GM19238 (cell line): ENCODE measurements at regions not wholly inside any gene's neighbourhood (a gene's known extent, or its start where the extent isn't known, plus 50 kb on each side); places are given as distances from the start of the nearest gene placed in this dataset.
"Not testable (repeated sequence)": the region's sequence is repeated elsewhere in the genome, so short reads cannot be mapped to it uniquely, and the experiment has no call there.

Source experiments
- DNase-seq: peaks from one replicate; pipeline ENCODE4 v3.0.0; 2011; ENCODE audit warnings: low spot score; ENCODE audit not compliant: insufficient read length

- DNase-seq: no peak
Observed at GRCh38 chr11:71182791-71183677, 69.3 kb downstream of the SHANK2 start.

GRCh38 chr11:71181566-71181965, 70.8 kb downstream of the SHANK2 start:
- DNase-seq: no peak

DNA sequence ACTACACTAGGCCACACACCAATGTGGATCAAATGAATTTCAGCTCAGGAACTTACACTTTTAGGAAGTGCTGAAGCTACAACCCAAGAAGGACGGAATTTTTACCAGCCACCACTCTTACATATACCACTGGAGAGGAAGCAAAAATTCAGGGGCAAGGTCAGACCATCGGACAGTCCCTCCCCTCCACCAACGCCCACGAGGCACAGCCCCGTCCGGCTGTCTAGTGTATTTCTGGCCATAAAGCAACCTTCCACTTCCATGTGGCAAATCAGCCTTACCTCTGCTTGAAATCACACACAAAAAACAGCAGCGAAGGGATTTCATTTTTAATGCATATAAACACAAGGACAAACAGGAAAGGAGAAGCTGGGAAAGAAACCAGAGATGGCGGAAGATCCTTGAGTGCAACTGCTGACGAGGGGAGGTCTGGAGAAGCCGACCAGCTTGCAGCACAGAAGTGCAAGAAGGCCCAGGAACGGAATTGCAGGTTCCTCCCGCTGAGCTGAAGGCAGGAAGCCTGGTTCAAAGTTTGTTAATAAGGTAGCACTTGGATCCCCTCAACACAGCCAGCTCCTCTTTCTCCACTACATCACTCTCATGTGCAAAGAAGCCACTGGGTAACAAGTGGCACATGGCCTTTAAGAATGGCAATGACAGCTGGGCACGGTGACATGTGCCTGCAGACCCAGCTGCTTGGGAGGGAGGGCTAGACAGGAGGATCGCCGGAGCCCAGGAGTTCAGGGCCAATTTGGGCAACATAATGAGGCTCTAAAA, 71.5 kb downstream of the SHANK2 start:
- DNase-seq: no peak

DNA sequence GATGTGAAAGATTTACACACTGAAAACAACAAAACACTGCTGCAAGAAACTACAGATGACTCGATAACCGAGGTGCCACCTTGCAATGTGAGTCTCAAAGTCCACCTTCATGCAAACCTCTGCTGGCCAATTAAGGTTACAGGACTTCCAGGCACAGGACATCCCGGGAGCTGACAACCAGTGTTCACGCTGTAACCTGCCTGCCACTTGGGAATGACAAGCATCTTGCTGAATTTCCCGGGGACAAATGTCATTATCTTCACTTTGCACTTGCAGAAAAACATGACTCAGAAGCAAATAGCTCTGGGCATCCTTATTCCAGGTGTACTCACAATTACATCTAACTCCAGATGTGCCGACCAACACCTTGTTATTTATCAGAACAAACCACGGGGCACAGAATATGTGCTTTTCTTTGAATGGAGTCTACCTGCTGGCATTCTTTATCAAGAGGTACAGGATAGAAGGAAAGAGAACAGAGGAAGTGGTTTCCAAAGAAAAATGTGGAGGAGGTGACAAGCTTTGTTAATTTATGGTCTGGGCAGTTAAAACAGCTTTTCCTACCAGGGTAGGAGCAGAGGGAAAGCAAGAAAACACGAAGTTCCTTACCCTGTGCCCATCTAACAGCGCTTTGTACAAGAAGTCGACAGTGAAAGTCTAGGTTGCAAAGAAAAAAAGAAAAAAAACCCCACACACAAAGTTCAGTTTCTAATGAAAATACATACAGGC, 72.3 kb downstream of the SHANK2 start:
- DNase-seq: no peak

DNA sequence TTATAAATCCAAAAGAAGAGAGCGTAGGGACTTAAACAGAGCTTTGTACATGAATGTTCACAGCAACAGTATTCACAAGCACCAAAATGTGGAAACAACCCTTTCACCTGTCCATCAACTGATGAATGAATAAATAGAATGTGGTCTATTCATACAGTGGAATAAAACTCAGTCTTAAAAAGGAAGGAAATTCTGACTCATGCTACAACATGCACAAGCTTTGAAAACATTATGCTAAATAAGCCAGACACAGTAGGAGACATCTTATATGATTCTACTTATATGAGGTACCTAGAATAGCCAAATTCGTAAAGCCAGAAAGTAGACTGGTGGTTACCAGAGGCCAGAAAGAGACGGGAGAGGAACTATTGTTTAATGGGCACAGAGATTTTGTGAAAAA, 74.3 kb downstream of the SHANK2 start:
- DNase-seq: no peak

GRCh38 chr11:71176812-71177211, 75.6 kb downstream of the SHANK2 start:
- DNase-seq: no peak

DNA sequence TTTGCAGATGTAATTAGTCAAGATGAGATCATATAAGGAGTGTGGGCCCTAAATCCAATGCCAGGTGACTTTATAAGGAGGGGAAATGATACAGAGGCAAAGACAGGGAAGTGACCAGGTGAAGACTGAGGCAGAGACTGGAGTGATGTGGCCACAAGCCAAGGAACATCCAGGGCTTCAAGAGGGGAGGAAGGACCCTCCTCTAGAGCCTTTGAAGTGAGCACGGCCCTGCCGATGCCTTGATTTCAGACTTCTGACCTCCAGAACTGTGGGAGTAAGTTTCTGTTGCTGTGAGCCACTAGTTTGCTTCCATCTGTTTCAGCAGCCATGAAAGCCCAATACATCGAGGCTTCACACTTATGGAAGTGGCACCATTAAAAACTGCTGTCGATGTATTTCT, 78.7 kb downstream of the SHANK2 start:
- DNase-seq: no peak

DNA sequence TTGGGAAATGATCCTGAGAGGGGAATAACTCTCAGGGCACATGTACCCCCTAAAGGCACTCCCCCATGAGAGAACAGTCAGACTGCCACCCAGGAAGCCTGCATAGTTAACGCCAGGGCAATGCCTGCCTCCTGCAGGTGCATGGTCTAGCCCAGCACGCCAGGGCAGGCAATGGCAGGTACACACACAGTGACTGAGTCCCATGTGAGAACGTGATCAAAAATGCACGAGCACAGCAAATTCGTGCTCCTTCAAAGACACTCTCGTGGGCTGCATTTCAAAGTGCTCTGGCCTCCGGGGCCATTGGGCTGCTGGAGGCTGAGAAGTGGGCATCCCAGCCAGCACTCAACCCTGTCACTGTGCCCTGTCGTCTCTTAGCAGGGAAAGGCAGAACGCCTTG, 79.7 kb downstream of the SHANK2 start:
- no peak for DNase-seq

DNA sequence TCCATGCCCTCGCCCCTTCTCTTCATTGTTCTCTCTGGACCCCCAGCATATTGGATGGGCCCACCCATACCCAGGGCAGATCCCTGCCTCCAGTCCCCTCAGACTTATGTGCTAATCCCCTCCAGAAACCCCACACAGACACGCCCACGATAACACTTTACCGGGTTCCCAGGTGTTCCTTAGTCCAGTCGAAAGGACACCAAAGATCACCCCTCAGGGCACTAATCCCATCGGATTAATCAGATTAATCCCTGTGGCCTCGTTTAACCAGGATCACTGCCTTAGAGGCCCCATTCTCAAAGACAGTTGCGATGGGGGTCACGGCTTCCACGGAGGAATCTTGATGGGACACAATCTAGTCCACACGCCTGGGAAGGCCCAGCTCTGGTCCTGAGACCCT, 80.8 kb downstream of the SHANK2 start:
- no peak for DNase-seq

DNA sequence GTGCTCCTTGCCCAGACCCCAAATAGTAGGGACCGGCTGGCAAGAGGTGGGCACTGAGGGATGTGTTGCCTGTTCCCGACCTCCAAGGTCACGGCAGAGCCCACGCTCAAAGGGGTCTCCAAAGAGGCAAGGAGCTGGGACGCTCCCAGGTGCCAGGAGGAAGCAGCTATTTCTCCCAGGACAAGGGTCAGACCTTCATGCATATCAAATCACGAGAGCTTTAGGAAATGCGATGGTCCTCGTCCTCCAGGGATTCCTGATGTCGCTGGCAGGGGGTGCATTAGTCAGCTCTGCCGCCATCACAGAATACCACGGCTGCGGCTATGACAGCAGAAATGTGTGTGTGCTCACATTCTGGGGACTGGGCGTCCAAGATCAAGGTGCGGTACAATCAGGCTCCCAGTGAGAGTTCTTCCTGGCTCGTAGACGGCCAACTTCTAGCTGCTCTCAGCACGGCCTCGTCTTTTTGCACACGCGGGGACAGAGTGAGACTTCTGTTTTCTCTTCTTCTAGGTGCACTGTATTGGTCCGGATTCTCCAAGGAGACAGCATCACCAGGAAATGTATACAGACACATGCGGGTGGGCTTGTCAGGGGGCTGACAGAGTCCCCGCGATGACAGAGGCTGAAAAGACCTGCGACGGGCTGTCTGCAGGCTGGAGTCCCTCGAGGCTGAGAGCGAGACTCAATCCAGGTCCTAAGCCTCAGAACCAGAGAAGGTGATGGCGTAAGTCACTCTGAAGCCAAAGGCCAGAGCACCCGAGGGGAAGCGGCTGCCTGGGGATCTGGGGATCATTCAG, 81.6 kb downstream of the SHANK2 start:
- no peak for DNase-seq

DNA sequence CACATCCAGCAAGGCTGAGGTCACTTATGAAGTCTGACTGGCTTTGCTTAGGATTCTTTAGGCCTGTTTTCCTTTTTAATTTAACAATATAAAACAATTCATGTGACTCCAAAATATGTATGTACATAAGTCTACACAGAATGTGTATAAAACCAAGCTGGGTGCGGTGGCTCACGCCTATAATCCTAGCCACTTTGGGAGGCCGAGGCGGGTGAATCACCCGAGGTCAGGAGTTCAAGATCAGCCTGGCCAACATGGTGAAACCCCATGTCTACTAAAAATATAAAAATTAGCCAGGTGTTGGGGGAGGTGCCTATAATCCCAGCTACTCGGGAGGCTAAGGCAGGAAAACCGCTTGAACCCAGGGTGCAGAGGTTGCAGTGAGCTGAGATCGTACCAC, 83.1 kb downstream of the SHANK2 start:
- DNase-seq: no peak

GRCh38 chr11:71167814-71168213, 84.6 kb downstream of the SHANK2 start:
- not testable (repeated sequence) for DNase-seq

DNA sequence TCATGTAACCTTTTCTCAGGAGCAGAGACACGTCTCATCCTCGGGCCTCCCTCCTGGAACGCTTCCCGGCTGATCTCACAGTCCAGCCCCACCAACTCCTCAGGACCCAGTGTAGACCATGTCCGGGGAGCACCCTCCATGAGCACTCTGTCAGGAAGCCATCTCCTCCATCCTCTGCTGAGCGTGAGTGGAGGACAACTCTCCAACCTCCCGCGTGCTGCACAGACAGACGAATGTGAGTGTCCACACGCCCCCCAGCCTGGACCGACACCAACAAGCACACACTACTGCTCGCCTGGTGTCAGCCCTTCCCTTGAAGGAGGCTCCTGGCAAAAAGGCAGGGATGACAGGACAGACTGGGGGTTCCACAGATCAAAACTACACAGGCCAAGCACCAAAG, 86.6 kb downstream of the SHANK2 start:
- DNase-seq: no peak

- no peak for DNase-seq
Observed at GRCh38 chr11:71164621-71165020, 87.8 kb downstream of the SHANK2 start.

DNA sequence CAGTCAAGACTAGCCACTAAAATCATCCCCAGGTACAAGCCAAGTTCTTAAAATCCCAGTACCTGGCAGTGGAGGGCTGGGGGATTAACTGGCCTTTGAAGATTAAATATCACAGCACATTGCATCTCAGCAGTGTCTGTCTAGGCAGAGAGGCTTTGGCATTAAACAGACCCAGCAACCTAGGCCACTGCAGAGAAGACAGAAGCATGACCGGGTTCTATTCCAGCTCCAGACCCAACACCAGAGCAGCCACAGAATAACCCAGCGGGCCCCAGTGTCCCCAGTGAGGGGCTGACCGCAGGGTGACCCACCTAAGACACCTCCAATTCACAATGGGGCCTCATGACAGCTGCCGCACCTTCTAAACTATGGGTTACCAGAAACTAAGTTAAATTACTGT, 88.2 kb downstream of the SHANK2 start:
- no peak for DNase-seq

GRCh38 chr11:71163371-71163770, 89.0 kb downstream of the SHANK2 start:
- DNase-seq: no peak

DNA sequence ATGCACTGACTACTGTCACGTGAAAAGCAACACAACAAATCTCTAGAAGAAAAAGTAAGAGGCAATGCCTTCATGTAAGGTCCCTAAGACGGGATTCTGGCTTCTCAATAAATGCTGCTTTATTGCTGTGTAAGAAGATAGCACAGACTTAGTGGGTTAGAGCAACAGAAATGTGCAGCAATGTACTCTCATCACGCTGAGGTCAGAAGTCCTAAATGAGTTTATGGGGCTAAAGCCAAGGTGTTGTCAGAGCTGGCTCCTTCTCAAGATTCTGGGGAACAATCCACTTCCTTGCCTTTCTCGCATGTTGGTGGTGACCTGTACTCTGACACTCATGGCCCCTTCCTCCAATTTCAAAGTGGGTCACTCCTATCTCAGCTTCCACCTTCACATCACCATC, 93.4 kb downstream of the SHANK2 start:
- no peak for DNase-seq

- DNase-seq: not testable (repeated sequence)
Observed at GRCh38 chr11:71157676-71158075, 94.7 kb downstream of the SHANK2 start.

GRCh38 chr11:71156301-71156700, 96.1 kb downstream of the SHANK2 start:
- DNase-seq: no peak

GRCh38 chr11:71155846-71156245, 96.5 kb downstream of the SHANK2 start:
- no peak for DNase-seq

DNA sequence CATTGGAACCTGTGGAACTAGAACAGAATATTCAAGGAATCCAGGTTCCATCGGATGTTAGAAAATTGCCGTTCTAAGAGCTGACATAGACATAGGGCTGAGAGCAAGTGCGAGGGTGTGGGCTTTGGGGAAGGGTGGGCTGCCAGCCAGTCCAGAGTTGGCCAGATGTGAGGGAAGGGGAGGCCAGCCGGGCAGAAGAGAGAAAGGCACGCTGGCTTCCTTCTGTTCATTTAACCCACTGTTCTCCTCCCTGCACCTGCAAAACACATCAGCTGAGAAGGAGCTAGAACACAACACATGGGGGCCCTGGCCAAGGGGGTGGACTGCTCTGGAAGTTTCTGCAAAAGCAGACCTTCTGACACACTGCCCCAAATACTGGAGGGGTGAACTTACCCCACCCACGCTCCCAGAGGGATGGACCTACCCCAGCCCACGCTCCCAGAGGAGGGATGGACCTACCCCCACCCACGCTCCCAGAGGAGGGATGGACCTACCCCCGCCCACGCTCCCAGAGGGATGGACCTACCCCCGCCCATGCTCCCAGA, 98.0 kb downstream of the SHANK2 start:
- no peak for DNase-seq
